ENCODE measurements at regions not wholly inside any gene's neighbourhood (a gene's known extent, or its start where the extent isn't known, plus 50 kb on each side); places are given as distances from the start of the nearest gene placed in this dataset.

DNA sequence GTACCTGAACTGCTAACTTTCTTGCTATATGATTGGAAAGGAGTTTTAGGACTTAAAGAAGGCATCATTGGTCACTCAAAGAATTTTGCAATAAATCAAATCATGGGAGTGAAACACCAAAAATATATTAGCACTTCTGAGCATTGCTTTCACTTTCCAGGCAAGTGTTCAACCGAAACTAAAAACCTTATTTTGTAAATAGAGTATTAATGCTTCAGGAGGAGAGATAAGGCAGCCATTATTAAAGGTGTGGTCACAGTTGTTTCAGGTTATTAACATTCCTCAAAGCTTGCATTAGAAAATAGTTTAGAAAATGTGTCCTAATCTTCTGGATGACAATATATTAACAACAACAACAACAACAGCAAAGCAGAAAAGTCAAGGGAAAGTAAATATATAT is 92.3 kb upstream of the TLL1 start:
- TF ChIP-seq, protein P1, sequence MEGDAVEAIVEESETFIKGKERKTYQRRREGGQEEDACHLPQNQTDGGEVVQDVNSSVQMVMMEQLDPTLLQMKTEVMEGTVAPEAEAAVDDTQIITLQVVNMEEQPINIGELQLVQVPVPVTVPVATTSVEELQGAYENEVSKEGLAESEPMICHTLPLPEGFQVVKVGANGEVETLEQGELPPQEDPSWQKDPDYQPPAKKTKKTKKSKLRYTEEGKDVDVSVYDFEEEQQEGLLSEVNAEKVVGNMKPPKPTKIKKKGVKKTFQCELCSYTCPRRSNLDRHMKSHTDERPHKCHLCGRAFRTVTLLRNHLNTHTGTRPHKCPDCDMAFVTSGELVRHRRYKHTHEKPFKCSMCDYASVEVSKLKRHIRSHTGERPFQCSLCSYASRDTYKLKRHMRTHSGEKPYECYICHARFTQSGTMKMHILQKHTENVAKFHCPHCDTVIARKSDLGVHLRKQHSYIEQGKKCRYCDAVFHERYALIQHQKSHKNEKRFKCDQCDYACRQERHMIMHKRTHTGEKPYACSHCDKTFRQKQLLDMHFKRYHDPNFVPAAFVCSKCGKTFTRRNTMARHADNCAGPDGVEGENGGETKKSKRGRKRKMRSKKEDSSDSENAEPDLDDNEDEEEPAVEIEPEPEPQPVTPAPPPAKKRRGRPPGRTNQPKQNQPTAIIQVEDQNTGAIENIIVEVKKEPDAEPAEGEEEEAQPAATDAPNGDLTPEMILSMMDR (IDR thresholded peaks at IDR 0.05; ENCODE audit: unreplicated experiment): no peak
- no peak for DNase-seq (ENCODE audit: low spot score)

DNA sequence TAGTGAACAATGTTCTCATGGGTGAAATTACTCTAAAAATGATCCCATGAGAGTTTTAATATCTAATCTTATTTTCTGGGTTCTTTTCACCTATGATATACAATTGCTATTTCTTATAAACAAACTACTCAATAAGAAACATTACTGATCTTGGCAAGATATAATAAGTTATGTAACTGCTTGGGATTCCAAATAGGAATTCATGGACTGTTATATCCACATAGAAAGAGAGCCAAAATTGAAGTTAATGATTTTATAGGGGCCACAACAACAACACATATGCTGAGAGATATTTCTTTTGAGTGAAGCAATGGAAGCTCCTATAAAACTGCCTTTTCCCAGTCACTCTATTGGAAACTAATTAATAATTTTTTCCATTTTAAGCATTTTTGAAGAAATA is 90.4 kb upstream of the TLL1 start:
- Mint-ChIP-seq H3K9me3 (ENCODE audit: unreplicated experiment) (no peaks in the 10 kb centered on the region), H3K27me3 (ENCODE audit: unreplicated experiment) (no peaks in the 10 kb centered on the region)

More for the DNA sequence above, 92.3 kb upstream of the TLL1 start:
- no peak overlapping the region for H3K4me3 Mint-ChIP-seq (ENCODE audit: unreplicated experiment)
- no peaks in the 10 kb centered on the region for H3K27me3 Mint-ChIP-seq (ENCODE audit: unreplicated experiment)
- H3K4me1 Mint-ChIP-seq (ENCODE audit: unreplicated experiment): peaks cover 8% of the 10 kb centered on the region
- H3K36me3 Mint-ChIP-seq (ENCODE audit: low read depth, unreplicated experiment): no peaks in the 10 kb centered on the region
- H3K27ac Mint-ChIP-seq (ENCODE audit: unreplicated experiment): no peak overlapping the region
- no peaks in the 10 kb centered on the region for H3K9me3 Mint-ChIP-seq (ENCODE audit: unreplicated experiment)

DNA sequence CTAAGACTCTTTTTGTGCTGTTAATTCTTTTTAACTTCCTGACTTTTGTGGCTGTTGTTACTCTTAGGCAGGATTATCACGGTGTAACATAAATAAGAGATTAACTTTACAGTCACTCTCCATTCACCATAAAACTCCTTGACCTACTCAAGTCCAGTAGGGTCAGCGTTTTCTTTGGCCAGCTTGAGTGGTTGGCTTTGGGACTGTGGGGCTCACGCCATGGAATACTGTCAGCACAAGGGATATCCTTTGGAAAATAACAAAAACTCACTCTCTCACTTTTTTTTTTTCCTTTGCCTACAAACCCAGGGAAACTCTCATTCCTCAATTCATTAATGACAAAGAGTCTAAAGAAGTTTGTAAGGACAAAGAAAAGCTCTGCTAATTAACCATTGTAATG is 89.4 kb upstream of the TLL1 start:
- H3K27me3 Mint-ChIP-seq (ENCODE audit: unreplicated experiment): no peaks in the 10 kb centered on the region
- no peak overlapping the region for H3K4me3 Mint-ChIP-seq (ENCODE audit: unreplicated experiment)
- TF ChIP-seq, protein P1 (IDR thresholded peaks at IDR 0.05; ENCODE audit: unreplicated experiment): no peak
- DNase-seq (ENCODE audit: low spot score): no peak
- peaks cover 8% of the 10 kb centered on the region for H3K4me1 Mint-ChIP-seq (ENCODE audit: unreplicated experiment)
- no peaks in the 10 kb centered on the region for H3K36me3 Mint-ChIP-seq (ENCODE audit: low read depth, unreplicated experiment)
- no peaks in the 10 kb centered on the region for H3K9me3 Mint-ChIP-seq (ENCODE audit: unreplicated experiment)
- H3K27ac Mint-ChIP-seq (ENCODE audit: unreplicated experiment): peak overlapping the region; percentile 38

More for the DNA sequence above, 90.4 kb upstream of the TLL1 start:
- H3K36me3 Mint-ChIP-seq (ENCODE audit: low read depth, unreplicated experiment): no peaks in the 10 kb centered on the region
- H3K27ac Mint-ChIP-seq (ENCODE audit: unreplicated experiment): no peak overlapping the region
- peaks cover 8% of the 10 kb centered on the region for H3K4me1 Mint-ChIP-seq (ENCODE audit: unreplicated experiment)
- no peak overlapping the region for H3K4me3 Mint-ChIP-seq (ENCODE audit: unreplicated experiment)
- TF ChIP-seq, protein P1 (IDR thresholded peaks at IDR 0.05; ENCODE audit: unreplicated experiment): no peak
- no peak for DNase-seq (ENCODE audit: low spot score)

DNA sequence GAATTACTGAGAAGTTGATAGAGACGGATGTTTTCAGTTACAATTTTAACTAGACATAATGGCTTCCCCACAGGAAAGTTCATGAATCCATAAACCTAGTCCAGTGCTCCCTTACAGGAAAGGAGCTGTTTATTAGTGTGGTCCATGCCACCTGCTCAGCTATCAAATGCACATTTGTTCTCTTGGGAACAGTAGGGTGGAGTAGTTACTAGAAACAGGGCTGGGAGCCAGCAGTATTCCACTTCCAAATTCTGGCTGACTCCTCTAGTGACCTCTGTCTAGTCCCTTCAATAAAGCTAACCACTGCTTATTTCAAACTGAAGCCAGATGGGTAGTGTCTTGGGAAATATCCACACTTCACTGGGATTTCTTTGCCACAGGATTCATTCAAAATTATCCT is 88.4 kb upstream of the TLL1 start:
- Mint-ChIP-seq H3K4me1 (ENCODE audit: unreplicated experiment) (peaks cover 8% of the 10 kb centered on the region), H3K4me3 (ENCODE audit: unreplicated experiment) (no peak overlapping the region), H3K36me3 (ENCODE audit: low read depth, unreplicated experiment) (no peaks in the 10 kb centered on the region), H3K9me3 (ENCODE audit: unreplicated experiment) (no peaks in the 10 kb centered on the region), H3K27ac (ENCODE audit: unreplicated experiment) (no peak overlapping the region), H3K27me3 (ENCODE audit: unreplicated experiment) (no peaks in the 10 kb centered on the region)
- TF ChIP-seq, protein P1 (IDR thresholded peaks at IDR 0.05; ENCODE audit: unreplicated experiment): no peak
- no peak for DNase-seq (ENCODE audit: low spot score)

DNA sequence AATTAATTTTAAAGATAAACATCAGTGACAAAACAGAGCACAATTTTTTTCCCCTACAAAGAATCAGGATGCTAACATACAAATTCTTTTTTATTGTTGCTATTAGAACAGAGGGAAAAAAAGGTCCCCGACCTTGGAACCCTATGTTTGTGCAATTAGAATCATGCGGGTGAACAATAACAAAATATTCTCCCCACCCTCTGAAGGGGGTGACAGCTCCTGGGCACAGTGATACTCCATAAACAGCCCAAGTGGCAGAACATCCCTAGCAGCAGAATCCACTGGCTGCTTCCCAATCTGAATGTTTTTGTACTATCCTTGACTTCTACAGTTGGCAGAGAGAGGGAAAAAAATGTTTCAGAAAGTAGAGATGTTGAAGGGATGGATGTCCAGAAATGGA is 87.7 kb upstream of the TLL1 start:
- Mint-ChIP-seq H3K9me3 (ENCODE audit: unreplicated experiment) (no peaks in the 10 kb centered on the region), H3K36me3 (ENCODE audit: low read depth, unreplicated experiment) (no peaks in the 10 kb centered on the region)
- TF ChIP-seq, protein P1 (IDR thresholded peaks at IDR 0.05; ENCODE audit: unreplicated experiment): no peak

More for the DNA sequence above, 87.7 kb upstream of the TLL1 start:
- no peak overlapping the region for H3K4me3 Mint-ChIP-seq (ENCODE audit: unreplicated experiment)
- no peak overlapping the region for H3K27ac Mint-ChIP-seq (ENCODE audit: unreplicated experiment)
- DNase-seq (ENCODE audit: low spot score): no peak
- H3K4me1 Mint-ChIP-seq (ENCODE audit: unreplicated experiment): peaks cover 8% of the 10 kb centered on the region
- no peaks in the 10 kb centered on the region for H3K27me3 Mint-ChIP-seq (ENCODE audit: unreplicated experiment)

Data from endothelial cell (in vitro differentiated cells).